T-cell (primary cell): ENCODE measurements at regions not wholly inside any gene's neighbourhood (a gene's known extent, or its start where the extent isn't known, plus 50 kb on each side); places are given as distances from the start of the nearest gene placed in this dataset.

Experiments used
- ATAC-seq, 4 experiments: fragments of 200-7000 bp in 3 of 4; fragments of 150-1000 bp in 1 of 4; cut with Tn5 transposase; replicated peaks in 1 of 4; 1 replicate in 3 of 4; 2 replicates in 1 of 4; pipeline ENCODE4 v1.10.0; 2021; ENCODE audit warnings: moderate library complexity in 3 of 4, mild to moderate bottlenecking in 2 of 4, moderate number of reproducible peaks in 1 of 4
- CTCF ChIA-PET, 2 donors: fragments of 300-600 bp; sonication (Branson Sonifier 250); formaldehyde crosslinking; loops; one replicate each; lab custom pipeline; 2022; ENCODE audit warnings: antibody characterized with exemption in 2 of 2; lab: Charles Lee
- POLR2A ChIA-PET, 2 donors: fragments of 300-600 bp; sonication (Branson Sonifier 250); formaldehyde crosslinking; loops; one replicate each; lab custom pipeline; 2022; ENCODE audit warnings: antibody characterized with exemption in 2 of 2; lab: Charles Lee
- DNase-seq, 35 experiments: peaks; one replicate each; pipeline versions ENCODE4 v3.0.0 to v3.0.0-alpha.2; 2013 to 2023
- H3K27ac ChIP-seq: one replicate; pipeline ENCODE4 v1.5.1; 2013; ENCODE audit warnings: low read length
- H3K27me3 ChIP-seq, 2 experiments: replicated peaks in 1 of 2; 1 replicate in 1 of 2; 2 replicates in 1 of 2; pipeline versions ENCODE4 v1.6.1 to v1.7.0; 2013; ENCODE audit warnings: low read length in 1 of 2, mixed read lengths in 1 of 2; ENCODE audit not compliant: control insufficient read depth in 2 of 2, insufficient read depth in 2 of 2; ENCODE audit errors: extremely low read depth in 1 of 2
- H3K36me3 ChIP-seq, 2 donors: 1 replicate in 1 of 2; 2 replicates in 1 of 2; pipeline versions ENCODE4 v1.6.1 to v1.7.0; 2013; ENCODE audit warnings: low read length in 1 of 2; ENCODE audit not compliant: control insufficient read depth in 2 of 2, insufficient read depth in 1 of 2; ENCODE audit errors: extremely low read depth in 1 of 2
- H3K4me1 ChIP-seq, 2 experiments: 1 replicate in 1 of 2; 2 replicates in 1 of 2; pipeline versions ENCODE4 v1.6.1 to v1.7.0; 2013; ENCODE audit warnings: low read length in 2 of 2, mixed read lengths in 1 of 2; ENCODE audit not compliant: insufficient read depth in 2 of 2, control insufficient read depth in 1 of 2; ENCODE audit errors: extremely low read depth in 1 of 2
- H3K4me3 ChIP-seq, 2 donors: 1 replicate in 1 of 2; 2 replicates in 1 of 2; pipeline versions ENCODE4 v1.5.1 to v1.7.0; 2013; ENCODE audit warnings: mild to moderate bottlenecking in 2 of 2, low read length in 1 of 2, moderate library complexity in 1 of 2; ENCODE audit not compliant: control insufficient read depth in 1 of 2; ENCODE audit errors: extremely low read depth in 1 of 2
- H3K9me3 ChIP-seq: 2 replicates; pipeline ENCODE4 v1.7.0; 2013
- H3K27ac Mint-ChIP-seq, 2 donors: one replicate each; pipeline ENCODE4 v1.8.0; 2020 to 2021; ENCODE audit warnings: mild to moderate bottlenecking in 2 of 2, mixed read lengths in 2 of 2
- H3K27me3 Mint-ChIP-seq, 2 donors: one replicate each; pipeline ENCODE4 v1.8.0; 2021 to 2022; ENCODE audit warnings: mixed read lengths in 2 of 2
- H3K36me3 Mint-ChIP-seq: one replicate; pipeline ENCODE4 v1.8.0; 2021; ENCODE audit warnings: mixed read lengths
- H3K4me1 Mint-ChIP-seq, 3 donors: one replicate each; pipeline ENCODE4 v1.8.0; 2020 to 2022; ENCODE audit warnings: mixed read lengths in 3 of 3, mild to moderate bottlenecking in 1 of 3
- H3K4me3 Mint-ChIP-seq, 3 donors: one replicate each; pipeline ENCODE4 v1.8.0; 2020 to 2022; ENCODE audit warnings: mild to moderate bottlenecking in 3 of 3, mixed read lengths in 3 of 3, moderate library complexity in 3 of 3
- H3K9me3 Mint-ChIP-seq, 3 donors: one replicate each; pipeline ENCODE4 v1.8.0; 2020 to 2022; ENCODE audit warnings: mixed read lengths in 3 of 3
- WGBS: methylation state at CpG from one replicate; pipeline ENCODE4 v1.1.5; 2013; ENCODE audit warnings: missing lambda C conversion rate; ENCODE audit not compliant: insufficient coverage; 5-methylcytosine and 5-hydroxymethylcytosine counted together

DNA sequence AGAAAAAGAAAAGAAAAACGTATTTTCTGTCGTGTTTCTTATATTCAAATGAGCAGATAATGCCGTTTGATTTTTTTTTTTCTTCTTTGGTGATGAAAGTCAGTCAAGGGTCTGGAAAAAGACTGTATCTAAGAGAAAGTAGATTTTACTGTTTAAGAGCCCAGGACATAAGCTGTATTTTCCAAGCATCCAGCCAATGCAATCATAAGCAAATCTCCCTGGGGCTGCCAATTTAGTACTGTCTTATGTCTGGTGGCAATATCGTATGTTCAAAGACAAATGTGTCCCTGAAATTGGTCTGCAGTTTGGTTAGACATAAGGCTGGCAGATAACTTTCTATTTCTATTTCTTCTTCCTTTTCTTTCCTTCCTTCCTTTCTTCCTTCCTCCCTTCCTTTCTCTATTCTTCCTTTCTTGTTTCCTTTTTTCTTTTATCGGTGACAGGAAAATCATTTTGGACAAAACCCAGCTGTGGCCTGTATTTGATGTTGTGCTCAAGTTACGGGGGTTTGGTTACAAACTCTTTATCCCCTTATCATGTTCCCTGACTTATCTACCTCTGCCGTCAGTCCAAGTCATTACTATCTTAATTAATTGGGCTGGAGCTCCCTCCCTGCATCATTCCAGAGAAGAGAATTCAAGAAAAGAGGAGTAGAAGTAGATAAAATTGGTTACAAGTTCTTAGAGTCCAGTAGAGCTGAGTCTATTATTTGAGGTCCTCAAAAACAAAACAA, 683.4 kb upstream of the FSHR start:
- H3K36me3 ChIP-seq, result no peaks in the 10 kb centered on the region
- Mint-ChIP-seq H3K4me3 (no peak overlapping the region), H3K27me3 (no peaks in the 10 kb centered on the region), H3K27ac (no peak overlapping the region), H3K9me3 (peaks cover 0 to 15% (median 0%) of the 10 kb centered on the region in 3 donors), H3K4me1 (no peaks in the 10 kb centered on the region), H3K36me3 (no peaks in the 10 kb centered on the region)
- no peak overlapping the region for H3K27ac ChIP-seq
- ChIA-PET CTCF (no interaction called here), POLR2A (no interaction called here)
- no peaks in the 10 kb centered on the region for H3K9me3 ChIP-seq
- no peak overlapping the region for H3K4me3 ChIP-seq
- DNase-seq, result no peak
- 100% methylated on average over 2 of the region's 7 CpGs for WGBS
- H3K4me1 ChIP-seq, result no peaks in the 10 kb centered on the region
- ATAC-seq, result no peak
- H3K27me3 ChIP-seq, result no peaks in the 10 kb centered on the region

DNA sequence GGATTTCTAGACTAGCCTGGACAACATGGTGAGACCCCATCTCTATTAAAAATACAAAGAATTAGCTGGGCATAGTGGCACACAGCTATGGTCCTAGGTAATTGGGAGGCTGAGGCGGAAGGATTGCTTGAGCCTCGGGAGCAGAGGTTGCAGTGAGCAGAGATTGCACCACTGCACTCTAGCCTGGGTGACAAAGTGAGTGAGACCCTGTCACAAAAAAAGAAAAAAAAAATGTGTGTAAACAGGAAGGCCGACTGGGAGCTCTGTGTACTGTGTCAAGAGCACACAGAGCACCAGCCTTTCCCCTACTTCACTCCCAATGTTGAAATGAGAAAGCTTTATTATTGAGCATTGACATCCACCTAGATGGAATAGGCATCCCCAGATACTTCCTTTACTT, 681.7 kb upstream of the FSHR start:
- Mint-ChIP-seq H3K36me3 (no peaks in the 10 kb centered on the region), H3K27me3 (no peaks in the 10 kb centered on the region), H3K4me3 (no peak overlapping the region), H3K9me3 (peaks cover 0 to 12% (median 5%) of the 10 kb centered on the region in 3 donors), H3K27ac (no peak overlapping the region), H3K4me1 (no peaks in the 10 kb centered on the region)
- Histone ChIP-seq H3K27me3 (no peaks in the 10 kb centered on the region), H3K9me3 (no peaks in the 10 kb centered on the region), H3K36me3 (no peaks in the 10 kb centered on the region), H3K4me3 (no peak overlapping the region), H3K27ac (no peak overlapping the region), H3K4me1 (no peaks in the 10 kb centered on the region)
- ChIA-PET POLR2A (interaction anchor here in 1 of 2 donors (0.6 kb wide), 1 partner anchor 43 kb away, joined by 3 read pairs; no protein-coding TSS in a partner anchor), CTCF (interaction anchor here in 1 of 2 donors (1.0 kb wide), 1 partner anchor 8 kb away, joined by 3 read pairs; no protein-coding TSS in a partner anchor)
- ATAC-seq (no peak), DNase-seq (no peak)
- WGBS, result no CpG with 5 or more reads among the region's 3 CpGs

DNA sequence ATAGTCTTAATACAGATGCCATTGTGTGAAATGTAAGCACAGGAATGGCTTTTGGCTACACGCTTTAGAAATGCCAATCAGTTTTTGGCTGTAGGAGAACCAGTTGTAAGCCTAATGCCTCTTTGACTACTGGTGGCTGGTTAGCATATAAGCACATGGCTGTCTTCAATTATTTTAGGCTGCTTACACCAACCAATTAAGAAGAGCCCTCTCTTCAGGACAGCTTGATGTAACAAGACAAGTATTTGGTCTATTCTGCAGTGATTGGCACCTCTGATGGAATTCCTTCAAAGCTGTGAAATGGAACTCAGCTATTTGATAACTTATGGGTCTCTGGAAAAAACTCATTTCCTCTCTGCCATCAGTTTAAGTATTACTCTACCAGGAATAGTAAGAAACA, 680.1 kb upstream of the FSHR start:
- H3K4me3 Mint-ChIP-seq, result no peak overlapping the region
- Histone ChIP-seq H3K36me3 (no peaks in the 10 kb centered on the region), H3K27me3 (no peaks in the 10 kb centered on the region), H3K4me3 (no peak overlapping the region), H3K9me3 (no peaks in the 10 kb centered on the region), H3K4me1 (no peaks in the 10 kb centered on the region), H3K27ac (no peak overlapping the region)
- H3K9me3 Mint-ChIP-seq, result peaks cover 0 to 7% (median 5%) of the 10 kb centered on the region in 3 donors
- no peaks in the 10 kb centered on the region for H3K36me3 Mint-ChIP-seq
- no peak overlapping the region for H3K27ac Mint-ChIP-seq
- H3K4me1 Mint-ChIP-seq, result no peaks in the 10 kb centered on the region
- ATAC-seq, result no peak
- no peaks in the 10 kb centered on the region for H3K27me3 Mint-ChIP-seq
- DNase-seq, result no peak
- WGBS, result no CpG with 5 or more reads among the region's 1 CpG
- POLR2A ChIA-PET, result no interaction called here
- CTCF ChIA-PET, result no interaction called here

DNA sequence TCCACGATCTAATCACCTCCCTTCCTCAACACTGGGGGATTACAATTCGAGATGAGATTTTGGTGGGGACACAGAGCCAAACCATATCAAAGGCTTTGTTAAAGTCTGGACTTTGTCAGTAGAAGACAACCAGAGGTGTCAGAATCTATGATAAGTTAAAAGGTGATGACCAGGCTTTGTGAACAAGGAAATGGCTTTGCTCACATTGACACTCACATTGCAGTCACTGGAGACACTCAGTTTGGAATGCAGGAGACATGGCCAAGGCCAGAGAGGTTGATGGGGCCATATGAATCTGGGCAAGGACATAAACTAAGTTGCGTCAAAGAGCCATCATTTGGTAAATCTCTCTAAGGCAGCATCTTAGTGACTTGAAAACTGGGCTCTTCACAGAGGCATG, 678.2 kb upstream of the FSHR start:
- no peak for ATAC-seq
- Mint-ChIP-seq H3K27ac (no peak overlapping the region), H3K4me1 (no peaks in the 10 kb centered on the region), H3K27me3 (no peaks in the 10 kb centered on the region), H3K36me3 (no peaks in the 10 kb centered on the region), H3K9me3 (peaks cover 5 to 16% (median 9%) of the 10 kb centered on the region in 3 donors), H3K4me3 (no peak overlapping the region)
- 100% methylated on average over 1 of the region's 3 CpGs for WGBS
- H3K4me1 ChIP-seq, result no peaks in the 10 kb centered on the region
- CTCF ChIA-PET, result no interaction called here
- no peak for DNase-seq
- H3K27me3 ChIP-seq, result no peaks in the 10 kb centered on the region
- no peaks in the 10 kb centered on the region for H3K9me3 ChIP-seq
- POLR2A ChIA-PET, result no interaction called here
- no peak overlapping the region for H3K4me3 ChIP-seq
- no peak overlapping the region for H3K27ac ChIP-seq
- H3K36me3 ChIP-seq, result no peaks in the 10 kb centered on the region

DNA sequence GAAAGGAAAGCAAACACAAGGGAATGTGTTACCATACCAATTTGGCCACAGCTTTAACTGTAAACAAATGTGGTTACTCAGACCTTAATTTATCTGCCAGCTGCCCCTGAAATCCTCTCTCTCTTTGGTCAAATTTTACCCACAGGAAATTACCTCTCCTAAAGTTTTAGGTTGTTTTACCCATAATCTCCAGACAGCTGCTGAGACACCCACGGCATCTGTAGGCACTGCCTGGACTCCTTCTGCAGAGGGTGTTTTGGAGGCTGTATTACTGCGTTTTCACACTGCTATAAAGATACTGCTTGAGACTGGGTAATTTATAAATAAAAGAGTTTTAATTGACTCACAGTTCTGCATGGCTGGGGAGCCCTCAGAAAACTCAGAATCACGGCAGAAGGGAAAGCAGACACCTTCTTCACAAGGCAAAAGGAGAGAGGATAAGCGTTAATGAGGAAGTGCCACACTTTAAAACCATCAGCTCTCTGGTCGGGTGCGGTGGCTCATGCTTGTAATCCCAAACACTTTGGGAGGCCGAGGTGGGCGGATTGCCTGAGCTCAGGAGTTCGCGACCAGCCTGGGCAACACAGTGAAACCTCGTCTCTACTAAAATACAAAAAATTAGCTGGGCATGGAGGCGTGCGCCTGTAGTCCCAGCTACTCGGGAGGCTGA, 677.5 kb upstream of the FSHR start:
- no peaks in the 10 kb centered on the region for H3K4me1 Mint-ChIP-seq
- CTCF ChIA-PET, result no interaction called here
- H3K27ac Mint-ChIP-seq, result no peak overlapping the region
- no peaks in the 10 kb centered on the region for H3K36me3 Mint-ChIP-seq
- ATAC-seq (no peak), DNase-seq (no peak)
- H3K9me3 Mint-ChIP-seq, result peaks cover 8 to 17% (median 11%) of the 10 kb centered on the region in 3 donors
- Histone ChIP-seq H3K27ac (no peak overlapping the region), H3K27me3 (no peaks in the 10 kb centered on the region), H3K4me3 (no peak overlapping the region), H3K9me3 (no peaks in the 10 kb centered on the region), H3K36me3 (no peaks in the 10 kb centered on the region), H3K4me1 (no peaks in the 10 kb centered on the region)
- no peaks in the 10 kb centered on the region for H3K27me3 Mint-ChIP-seq
- H3K4me3 Mint-ChIP-seq, result no peak overlapping the region
- POLR2A ChIA-PET, result no interaction called here
- 24% methylated on average over 4 of the region's 14 CpGs for WGBS

DNA sequence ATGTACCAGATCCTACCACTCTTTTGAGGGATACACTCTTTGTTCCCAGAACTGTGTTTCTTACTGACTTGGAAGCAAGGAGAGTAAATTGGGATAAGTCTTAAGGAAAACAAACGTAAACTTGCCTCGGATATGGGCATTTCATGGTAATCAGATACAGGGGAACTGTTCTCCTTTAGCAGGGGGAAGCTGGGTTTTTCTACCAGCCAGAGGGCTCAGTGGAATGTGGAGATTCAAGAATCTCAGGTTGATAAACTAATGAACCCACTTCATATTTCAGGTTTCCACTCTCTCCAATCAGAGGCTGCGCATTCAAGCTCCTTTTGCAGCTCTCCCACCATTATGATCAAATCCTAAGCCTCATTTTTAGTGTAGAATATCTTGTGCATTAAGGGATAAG, 676.5 kb upstream of the FSHR start:
- DNase-seq, result no peak
- 100% methylated on average over 2 of the region's 3 CpGs for WGBS
- no peak overlapping the region for H3K4me3 ChIP-seq
- CTCF ChIA-PET, result no interaction called here
- peaks cover 11 to 24% (median 14%) of the 10 kb centered on the region in 3 donors for H3K9me3 Mint-ChIP-seq
- no peaks in the 10 kb centered on the region for H3K4me1 Mint-ChIP-seq
- no peaks in the 10 kb centered on the region for H3K27me3 ChIP-seq
- no peak overlapping the region for H3K27ac ChIP-seq
- no peak overlapping the region for H3K4me3 Mint-ChIP-seq
- no peak for ATAC-seq
- H3K9me3 ChIP-seq, result no peaks in the 10 kb centered on the region
- H3K27ac Mint-ChIP-seq, result no peak overlapping the region
- POLR2A ChIA-PET, result no interaction called here
- no peaks in the 10 kb centered on the region for H3K36me3 Mint-ChIP-seq
- no peaks in the 10 kb centered on the region for H3K27me3 Mint-ChIP-seq
- no peaks in the 10 kb centered on the region for H3K36me3 ChIP-seq
- H3K4me1 ChIP-seq, result no peaks in the 10 kb centered on the region
